Kidney epithelial cell (primary cell): ENCODE measurements at regions not wholly inside any gene's neighbourhood (a gene's known extent, or its start where the extent isn't known, plus 50 kb on each side); places are given as distances from the start of the nearest gene placed in this dataset.

Experiments used
- DNase-seq: peaks from one replicate; pipeline ENCODE4 v3.0.0-alpha.2; 2010; ENCODE audit warnings: low read depth
- H3K27me3 ChIP-seq: 2 replicates; pipeline ENCODE4 v1.6.0; 2011; ENCODE audit warnings: low read length; ENCODE audit not compliant: control insufficient read depth, insufficient read depth
- H3K36me3 ChIP-seq: 2 replicates; pipeline ENCODE4 v1.5.1; 2011; ENCODE audit warnings: low read length; ENCODE audit not compliant: control insufficient read depth, insufficient read depth
- H3K4me3 ChIP-seq: 2 replicates; pipeline ENCODE4 v1.5.1; 2011; ENCODE audit warnings: low read depth, mild to moderate bottlenecking, control low read depth, low read length
- CTCF ChIP-seq: IDR thresholded peaks from 2 replicates; pipeline ENCODE4 v1.5.1; 2011; ENCODE audit warnings: mild to moderate bottlenecking, moderate library complexity, low read length, control low read depth, inconsistent platforms; ENCODE audit not compliant: insufficient read depth, poor library complexity, severe bottlenecking

- no peak for DNase-seq
- TF ChIP-seq CTCF, result no peak
- no peaks in the 10 kb centered on the region for H3K36me3 ChIP-seq
- no peak overlapping the region for H3K4me3 ChIP-seq
- H3K27me3 ChIP-seq, result no peaks in the 10 kb centered on the region
These were observed 422.5 kb upstream of the OPRM1 start for GRCh38 chr6:153616506-153616905.

GRCh38 chr6:153613719-153614455 is 425.2 kb upstream of the OPRM1 start:
- Histone ChIP-seq H3K27me3 (no peaks in the 10 kb centered on the region), H3K4me3 (no peak overlapping the region), H3K36me3 (no peaks in the 10 kb centered on the region)
- no peak for TF ChIP-seq CTCF
- no peak for DNase-seq

- DNase-seq, result no peak
- Histone ChIP-seq H3K4me3 (no peak overlapping the region), H3K27me3 (no peaks in the 10 kb centered on the region), H3K36me3 (no peaks in the 10 kb centered on the region)
- no peak for TF ChIP-seq CTCF
These were observed 436.6 kb upstream of the OPRM1 start for GRCh38 chr6:153602401-153602800.

- no peaks in the 10 kb centered on the region for H3K27me3 ChIP-seq
- no peaks in the 10 kb centered on the region for H3K36me3 ChIP-seq
- TF ChIP-seq CTCF, result no peak
- H3K4me3 ChIP-seq, result no peak overlapping the region
- DNase-seq, result no peak
These were observed 439.1 kb upstream of the OPRM1 start for GRCh38 chr6:153599901-153600300.

- Histone ChIP-seq H3K27me3 (no peaks in the 10 kb centered on the region), H3K4me3 (no peak overlapping the region), H3K36me3 (no peaks in the 10 kb centered on the region)
- no peak for DNase-seq
- TF ChIP-seq CTCF, result no peak
These were observed 443.1 kb upstream of the OPRM1 start for GRCh38 chr6:153595903-153596302.

- Histone ChIP-seq H3K4me3 (no peak overlapping the region), H3K36me3 (no peaks in the 10 kb centered on the region), H3K27me3 (no peaks in the 10 kb centered on the region)
- TF ChIP-seq CTCF, result no peak
- DNase-seq, result no peak
These were observed 444.2 kb upstream of the OPRM1 start for GRCh38 chr6:153594871-153595270.
